PC-9 (cell line): ENCODE measurements at regions not wholly inside any gene's neighbourhood (a gene's known extent, or its start where the extent isn't known, plus 50 kb on each side); places are given as distances from the start of the nearest gene placed in this dataset.

Experiments used
- BruUV-seq: library from RNA; stranded (reverse); fragments of 400-500 nt; replicated peaks from 2 replicates; lab custom pipeline; 2021; lab: Mats Ljungman, UMichigan
- CTCF ChIA-PET: fragments of 300-600 bp; sonication (Branson Sonifier 250); formaldehyde crosslinking; loops from one replicate; lab custom pipeline; 2022; ENCODE audit warnings: antibody characterized with exemption; lab: Charles Lee
- POLR2A ChIA-PET: fragments of 300-600 bp; sonication (Branson Sonifier 250); formaldehyde crosslinking; loops from one replicate; lab custom pipeline; 2022; ENCODE audit warnings: antibody characterized with exemption; ENCODE audit not compliant: unreplicated experiment; lab: Charles Lee
- DNase-seq, 2 experiments: peaks; one replicate each; pipeline versions ENCODE4 v3.0.0 to v3.0.0-alpha.2; 2015 to 2022; ENCODE audit warnings: mixed read lengths in 1 of 2
- H2AFZ ChIP-seq: fragments of 200-600 bp; sonication (generic); 2 replicates; pipeline ENCODE4 v1.8.1; 2017; ENCODE audit warnings: antibody characterized with exemption
- H3F3A ChIP-seq: fragments of 200-600 bp; sonication (generic); 2 replicates; pipeline ENCODE4 v1.8.1; 2017; ENCODE audit warnings: antibody characterized with exemption, mild to moderate bottlenecking, low read depth; ENCODE audit not compliant: insufficient read depth
- H3K27ac ChIP-seq: fragments of 200-600 bp; sonication (generic); 2 replicates; pipeline ENCODE4 v1.6.1; 2016; ENCODE audit warnings: mixed run types
- H3K27me3 ChIP-seq: fragments of 200-600 bp; sonication (generic); 2 replicates; pipeline ENCODE4 v1.6.1; 2016; ENCODE audit warnings: low read depth, mixed run types; ENCODE audit not compliant: insufficient read depth
- H3K36me3 ChIP-seq: fragments of 200-600 bp; sonication (generic); 2 replicates; pipeline ENCODE4 v1.6.1; 2016; ENCODE audit warnings: low read depth, mixed run types
- H3K4me1 ChIP-seq: fragments of 200-600 bp; sonication (generic); replicated peaks from 2 replicates; pipeline ENCODE4 v1.6.1; 2016; ENCODE audit warnings: mixed run types; ENCODE audit not compliant: insufficient read depth
- H3K4me2 ChIP-seq: fragments of 200-600 bp; sonication (generic); 2 replicates; pipeline ENCODE4 v1.6.1; 2017; ENCODE audit warnings: mixed run types
- H3K4me3 ChIP-seq: fragments of 200-600 bp; sonication (generic); 2 replicates; pipeline ENCODE4 v1.6.1; 2016; ENCODE audit warnings: mixed run types
- H3K79me2 ChIP-seq: fragments of 200-600 bp; sonication (generic); 2 replicates; pipeline ENCODE4 v1.6.1; 2017; ENCODE audit warnings: low read depth, mixed run types
- H3K9me2 ChIP-seq: fragments of 200-600 bp; sonication (generic); 2 replicates; pipeline ENCODE4 v1.8.1; 2017; ENCODE audit warnings: mild to moderate bottlenecking; ENCODE audit not compliant: insufficient read depth
- H3K9me3 ChIP-seq: fragments of 200-600 bp; sonication (generic); 2 replicates; pipeline ENCODE4 v1.8.1; 2016; ENCODE audit warnings: low read depth; ENCODE audit not compliant: insufficient read depth
- H4K20me1 ChIP-seq: fragments of 200-600 bp; sonication (generic); 2 replicates; pipeline ENCODE4 v1.8.1; 2017; ENCODE audit not compliant: insufficient read depth
- EZH2 ChIP-seq: fragments of 200-600 bp; sonication (generic); IDR thresholded peaks from 2 replicates; pipeline ENCODE4 v1.8.0; 2017; ENCODE audit warnings: antibody characterized with exemption, low read depth
- intact Hi-C: fragments of 100-400 bp; cut with micrococcal nuclease; formaldehyde crosslinking; loops from one replicate; pipeline ENCODE4 v1.10.0; 2022; ENCODE audit not compliant: unreplicated experiment
- TF ChIP-seq, protein P1 (sequence below): fragments of 200-600 bp; sonication (generic); conservative IDR thresholded peaks from 2 replicates; pipeline ENCODE4 v1.6.1; 2017; ENCODE audit warnings: mixed run types, antibody characterized with exemption, mild to moderate bottlenecking, moderate library complexity

DNA sequence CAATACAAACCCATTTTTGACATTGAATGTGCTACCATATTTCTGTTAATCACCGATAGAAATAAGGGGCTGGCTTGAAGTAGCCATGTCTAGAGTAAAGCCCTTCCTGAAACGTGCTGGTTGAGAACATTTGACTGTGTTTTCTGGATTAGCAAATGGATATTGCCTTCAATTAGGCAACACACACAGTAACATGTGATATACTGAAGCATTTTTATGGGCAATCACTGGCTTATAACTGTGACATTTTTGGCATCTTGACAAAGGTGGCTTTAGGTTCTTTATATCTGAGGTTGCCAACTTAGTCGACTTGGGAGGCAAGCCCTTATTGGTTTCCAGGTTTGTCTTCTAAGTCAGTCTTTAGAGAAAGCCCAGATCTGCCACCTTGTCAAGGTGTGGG is 292.9 kb downstream of the BTBD3 start:
- Histone ChIP-seq H3K36me3 (no peaks in the 10 kb centered on the region), H3K9me3 (0 out of 2 replicates have a peak, but pooled peaks cover 3% of the 10 kb centered on the region), H3K27ac (no peak overlapping the region), H3K9me2 (no peaks in the 10 kb centered on the region), H3K4me3 (no peak overlapping the region), H2AFZ (no peak overlapping the region), H4K20me1 (no peaks in the 10 kb centered on the region), H3K4me2 (no peak overlapping the region), H3K79me2 (no peaks in the 10 kb centered on the region), H3F3A (no peaks in the 10 kb centered on the region), H3K27me3 (no peaks in the 10 kb centered on the region), H3K4me1 (no peaks in the 10 kb centered on the region)
- BruUV-seq = no TSS peak
- intact Hi-C loops = no loop called here
- TF ChIP-seq, protein P1, sequence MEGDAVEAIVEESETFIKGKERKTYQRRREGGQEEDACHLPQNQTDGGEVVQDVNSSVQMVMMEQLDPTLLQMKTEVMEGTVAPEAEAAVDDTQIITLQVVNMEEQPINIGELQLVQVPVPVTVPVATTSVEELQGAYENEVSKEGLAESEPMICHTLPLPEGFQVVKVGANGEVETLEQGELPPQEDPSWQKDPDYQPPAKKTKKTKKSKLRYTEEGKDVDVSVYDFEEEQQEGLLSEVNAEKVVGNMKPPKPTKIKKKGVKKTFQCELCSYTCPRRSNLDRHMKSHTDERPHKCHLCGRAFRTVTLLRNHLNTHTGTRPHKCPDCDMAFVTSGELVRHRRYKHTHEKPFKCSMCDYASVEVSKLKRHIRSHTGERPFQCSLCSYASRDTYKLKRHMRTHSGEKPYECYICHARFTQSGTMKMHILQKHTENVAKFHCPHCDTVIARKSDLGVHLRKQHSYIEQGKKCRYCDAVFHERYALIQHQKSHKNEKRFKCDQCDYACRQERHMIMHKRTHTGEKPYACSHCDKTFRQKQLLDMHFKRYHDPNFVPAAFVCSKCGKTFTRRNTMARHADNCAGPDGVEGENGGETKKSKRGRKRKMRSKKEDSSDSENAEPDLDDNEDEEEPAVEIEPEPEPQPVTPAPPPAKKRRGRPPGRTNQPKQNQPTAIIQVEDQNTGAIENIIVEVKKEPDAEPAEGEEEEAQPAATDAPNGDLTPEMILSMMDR = no peak
- TF ChIP-seq EZH2 = no peak
- CTCF ChIA-PET = no interaction called here
- DNase-seq = no peak
- POLR2A ChIA-PET = no interaction called here

DNA sequence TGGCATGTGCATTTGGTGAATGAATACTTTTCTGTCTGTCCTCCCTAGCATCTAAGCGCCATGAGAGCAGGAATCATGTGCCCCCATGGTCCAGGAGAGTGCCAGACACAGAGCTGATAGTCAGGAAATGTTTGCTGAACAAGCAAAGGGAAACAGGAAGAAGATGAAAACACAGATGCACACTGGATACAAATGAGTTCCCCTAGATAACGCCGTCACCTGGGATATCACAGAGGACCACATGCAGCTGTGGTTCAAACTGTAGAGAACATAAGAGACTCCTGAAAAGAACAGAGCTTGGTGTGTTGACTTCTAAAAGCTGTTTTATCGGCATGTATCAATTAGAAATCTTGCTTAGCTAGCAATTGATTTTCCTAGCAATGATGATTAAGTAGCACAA is 293.7 kb downstream of the BTBD3 start:
- Histone ChIP-seq H3K4me2 (no peak overlapping the region), H3K9me2 (no peaks in the 10 kb centered on the region), H2AFZ (no peak overlapping the region), H3K79me2 (no peaks in the 10 kb centered on the region), H3K9me3 (0 out of 2 replicates have a peak, but pooled peaks cover 3% of the 10 kb centered on the region), H3K36me3 (no peaks in the 10 kb centered on the region), H3K27ac (no peak overlapping the region), H3F3A (no peaks in the 10 kb centered on the region), H4K20me1 (no peaks in the 10 kb centered on the region), H3K4me3 (no peak overlapping the region), H3K27me3 (no peaks in the 10 kb centered on the region), H3K4me1 (no peaks in the 10 kb centered on the region)
- CTCF ChIA-PET = no interaction called here
- no TSS peak for BruUV-seq
- intact Hi-C loops = no loop called here
- DNase-seq = no peak
- TF ChIP-seq, protein P1 = no peak
- no peak for TF ChIP-seq EZH2
- POLR2A ChIA-PET = no interaction called here

DNA sequence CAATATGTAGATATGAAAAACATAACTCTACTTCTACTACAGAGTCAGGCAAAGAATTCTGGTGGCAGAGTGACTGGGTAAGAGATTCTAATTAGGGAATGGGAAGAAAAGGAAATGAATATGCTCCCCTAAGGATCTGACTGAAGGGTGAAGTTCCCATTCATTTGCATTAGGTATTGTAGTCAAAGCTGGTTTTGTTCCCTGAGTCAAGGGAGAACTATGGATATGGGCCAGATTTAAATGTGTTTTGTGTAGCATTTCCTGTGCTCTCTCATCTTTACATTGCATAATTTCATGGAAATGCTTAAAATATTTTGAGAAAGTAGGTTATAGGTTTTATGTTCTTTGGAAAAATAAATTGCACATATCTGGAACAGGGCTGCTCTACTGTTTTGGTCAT is 299.7 kb downstream of the BTBD3 start:
- DNase-seq = no peak
- CTCF ChIA-PET = no interaction called here

More for the DNA sequence above, 299.7 kb downstream of the BTBD3 start:
- Histone ChIP-seq H3K9me3 (no peaks in the 10 kb centered on the region), H3K4me1 (no peaks in the 10 kb centered on the region), H3F3A (no peaks in the 10 kb centered on the region), H3K79me2 (no peaks in the 10 kb centered on the region), H3K36me3 (no peaks in the 10 kb centered on the region), H3K27me3 (no peaks in the 10 kb centered on the region), H3K27ac (no peak overlapping the region), H3K9me2 (0 out of 2 replicates have a peak, but pooled peaks cover 6% of the 10 kb centered on the region), H3K4me2 (no peak overlapping the region), H3K4me3 (no peak overlapping the region), H4K20me1 (no peaks in the 10 kb centered on the region), H2AFZ (no peak overlapping the region)
- POLR2A ChIA-PET = no interaction called here
- TF ChIP-seq EZH2 = no peak
- TF ChIP-seq, protein P1 = no peak
- BruUV-seq = no TSS peak
- intact Hi-C loops = no loop called here
